ENCODE measurements at regions not wholly inside any gene's neighbourhood (a gene's known extent, or its start where the extent isn't known, plus 50 kb on each side); places are given as distances from the start of the nearest gene placed in this dataset.

DNA sequence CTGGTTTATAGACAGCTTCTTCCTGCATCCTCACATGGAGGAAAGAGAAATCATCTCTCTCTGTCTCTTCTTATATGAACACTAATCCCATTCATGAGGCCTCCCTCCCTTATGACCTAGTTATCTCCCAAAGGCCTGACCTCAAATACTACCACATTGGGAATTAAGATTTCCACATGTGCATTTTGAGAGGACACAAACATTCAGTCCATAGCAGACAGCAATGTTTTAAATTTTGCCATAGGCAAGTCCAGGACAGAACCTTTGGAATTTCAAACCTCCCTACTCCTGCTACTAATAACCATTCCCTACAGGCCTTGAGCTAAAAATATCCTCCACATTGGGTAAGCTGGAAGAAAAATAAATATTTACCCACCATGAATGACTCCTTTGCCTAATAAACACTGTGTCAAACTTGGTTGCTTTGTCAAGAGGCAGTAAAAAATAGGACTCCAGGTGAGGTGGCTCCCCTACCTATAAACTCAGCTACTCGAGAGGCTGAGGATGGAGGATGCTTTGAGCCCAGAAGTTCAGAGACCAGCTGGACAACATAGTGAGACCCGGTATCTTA lies 113.7 kb downstream of the ZNF281 start:
- no peaks in the 10 kb centered on the region for H3K36me3 Mint-ChIP-seq (ENCODE audit: unreplicated experiment)
- H3K9me3 Mint-ChIP-seq (ENCODE audit: unreplicated experiment), result peaks cover 2% of the 10 kb centered on the region
- H3K4me1 Mint-ChIP-seq (ENCODE audit: low read depth, unreplicated experiment), result peaks cover 12% of the 10 kb centered on the region
- peaks cover 5% of the 10 kb centered on the region for H3K27me3 Mint-ChIP-seq (ENCODE audit: unreplicated experiment)
- H3K4me3 Mint-ChIP-seq (ENCODE audit: unreplicated experiment), result no peak overlapping the region
- DNase-seq, result no peak
- TF ChIP-seq, protein P1, sequence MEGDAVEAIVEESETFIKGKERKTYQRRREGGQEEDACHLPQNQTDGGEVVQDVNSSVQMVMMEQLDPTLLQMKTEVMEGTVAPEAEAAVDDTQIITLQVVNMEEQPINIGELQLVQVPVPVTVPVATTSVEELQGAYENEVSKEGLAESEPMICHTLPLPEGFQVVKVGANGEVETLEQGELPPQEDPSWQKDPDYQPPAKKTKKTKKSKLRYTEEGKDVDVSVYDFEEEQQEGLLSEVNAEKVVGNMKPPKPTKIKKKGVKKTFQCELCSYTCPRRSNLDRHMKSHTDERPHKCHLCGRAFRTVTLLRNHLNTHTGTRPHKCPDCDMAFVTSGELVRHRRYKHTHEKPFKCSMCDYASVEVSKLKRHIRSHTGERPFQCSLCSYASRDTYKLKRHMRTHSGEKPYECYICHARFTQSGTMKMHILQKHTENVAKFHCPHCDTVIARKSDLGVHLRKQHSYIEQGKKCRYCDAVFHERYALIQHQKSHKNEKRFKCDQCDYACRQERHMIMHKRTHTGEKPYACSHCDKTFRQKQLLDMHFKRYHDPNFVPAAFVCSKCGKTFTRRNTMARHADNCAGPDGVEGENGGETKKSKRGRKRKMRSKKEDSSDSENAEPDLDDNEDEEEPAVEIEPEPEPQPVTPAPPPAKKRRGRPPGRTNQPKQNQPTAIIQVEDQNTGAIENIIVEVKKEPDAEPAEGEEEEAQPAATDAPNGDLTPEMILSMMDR (IDR thresholded peaks at IDR 0.05; ENCODE audit: partially characterized antibody, unreplicated experiment), result no peak
- H3K27ac Mint-ChIP-seq (ENCODE audit: unreplicated experiment), result no peak overlapping the region

DNA sequence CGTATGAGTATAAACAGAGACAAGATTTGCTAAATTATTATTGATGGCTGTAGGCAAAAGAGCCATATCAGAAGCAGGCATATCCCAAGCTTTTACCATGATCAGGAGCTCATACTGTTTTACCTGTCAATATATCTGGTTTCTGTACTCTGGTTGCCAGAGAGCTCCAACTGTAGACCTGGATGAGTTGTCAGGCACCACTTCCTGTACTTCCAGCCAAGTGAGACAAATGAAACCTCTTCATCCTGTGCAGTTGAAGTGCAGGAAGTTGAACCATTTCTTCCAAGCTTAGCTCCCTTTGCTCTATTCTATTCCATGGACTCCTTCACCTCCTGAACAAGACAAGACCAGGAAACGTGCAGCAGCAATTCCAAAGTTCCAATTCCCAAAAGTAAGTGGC lies 115.6 kb downstream of the ZNF281 start:
- Mint-ChIP-seq H3K36me3 (ENCODE audit: unreplicated experiment) (no peaks in the 10 kb centered on the region), H3K9me3 (ENCODE audit: unreplicated experiment) (peaks cover 2% of the 10 kb centered on the region), H3K27ac (ENCODE audit: unreplicated experiment) (no peak overlapping the region), H3K4me1 (ENCODE audit: low read depth, unreplicated experiment) (peaks cover 22% of the 10 kb centered on the region), H3K27me3 (ENCODE audit: unreplicated experiment) (peaks cover 5% of the 10 kb centered on the region), H3K4me3 (ENCODE audit: unreplicated experiment) (no peak overlapping the region)
- DNase-seq, result no peak
- TF ChIP-seq, protein P1 (IDR thresholded peaks at IDR 0.05; ENCODE audit: partially characterized antibody, unreplicated experiment), result no peak

DNA sequence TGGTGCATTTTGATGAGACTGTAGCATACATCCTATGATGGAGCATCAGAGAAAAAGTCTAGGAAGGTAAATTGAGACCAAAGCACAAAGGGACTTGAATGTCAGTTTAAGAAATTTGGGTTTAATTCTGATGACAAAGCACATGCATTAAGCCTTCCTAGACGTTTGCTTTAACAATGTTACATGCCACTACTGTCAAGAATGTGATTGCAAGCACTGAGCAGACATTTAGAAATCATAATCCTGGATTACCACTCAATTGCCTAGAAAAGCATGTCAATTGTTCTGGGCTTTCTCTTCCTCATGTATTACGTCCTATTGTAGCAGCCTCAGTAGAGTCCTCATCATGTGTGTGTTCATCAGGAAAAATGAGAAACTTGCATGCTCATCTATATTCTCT lies 117.1 kb downstream of the ZNF281 start:
- Mint-ChIP-seq H3K36me3 (ENCODE audit: unreplicated experiment) (no peaks in the 10 kb centered on the region), H3K9me3 (ENCODE audit: unreplicated experiment) (peaks cover 2% of the 10 kb centered on the region), H3K27me3 (ENCODE audit: unreplicated experiment) (peaks cover 5% of the 10 kb centered on the region), H3K4me1 (ENCODE audit: low read depth, unreplicated experiment) (peaks cover 22% of the 10 kb centered on the region), H3K27ac (ENCODE audit: unreplicated experiment) (peak overlapping the region; percentile 80), H3K4me3 (ENCODE audit: unreplicated experiment) (peak overlapping the region; percentile 31)
- no peak for DNase-seq
- TF ChIP-seq, protein P1 (IDR thresholded peaks at IDR 0.05; ENCODE audit: partially characterized antibody, unreplicated experiment), result no peak

DNA sequence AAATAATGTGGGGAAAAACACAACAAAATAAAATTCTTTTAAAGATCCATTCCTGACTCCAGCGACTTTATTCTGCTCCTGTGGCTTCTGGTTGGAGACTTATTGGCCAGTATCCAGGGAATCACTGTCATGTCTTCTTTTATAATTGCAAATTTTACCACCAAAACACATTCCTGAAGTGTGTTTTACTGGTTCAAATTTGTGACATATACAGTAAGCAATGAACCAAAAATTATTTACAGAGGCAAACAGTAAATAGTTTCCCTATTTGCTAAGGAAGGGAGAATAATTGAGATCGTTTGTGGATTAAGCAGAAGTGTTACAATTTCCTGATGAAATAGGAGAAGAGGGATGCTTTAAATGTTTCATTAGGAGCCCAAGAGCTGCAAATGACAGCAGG lies 118.7 kb downstream of the ZNF281 start:
- Mint-ChIP-seq H3K36me3 (ENCODE audit: unreplicated experiment) (no peaks in the 10 kb centered on the region), H3K27ac (ENCODE audit: unreplicated experiment) (no peak overlapping the region), H3K27me3 (ENCODE audit: unreplicated experiment) (no peaks in the 10 kb centered on the region), H3K9me3 (ENCODE audit: unreplicated experiment) (peaks cover 2% of the 10 kb centered on the region), H3K4me3 (ENCODE audit: unreplicated experiment) (no peak overlapping the region), H3K4me1 (ENCODE audit: low read depth, unreplicated experiment) (peaks cover 22% of the 10 kb centered on the region)
- DNase-seq, result no peak
- TF ChIP-seq, protein P1 (IDR thresholded peaks at IDR 0.05; ENCODE audit: partially characterized antibody, unreplicated experiment), result no peak

DNA sequence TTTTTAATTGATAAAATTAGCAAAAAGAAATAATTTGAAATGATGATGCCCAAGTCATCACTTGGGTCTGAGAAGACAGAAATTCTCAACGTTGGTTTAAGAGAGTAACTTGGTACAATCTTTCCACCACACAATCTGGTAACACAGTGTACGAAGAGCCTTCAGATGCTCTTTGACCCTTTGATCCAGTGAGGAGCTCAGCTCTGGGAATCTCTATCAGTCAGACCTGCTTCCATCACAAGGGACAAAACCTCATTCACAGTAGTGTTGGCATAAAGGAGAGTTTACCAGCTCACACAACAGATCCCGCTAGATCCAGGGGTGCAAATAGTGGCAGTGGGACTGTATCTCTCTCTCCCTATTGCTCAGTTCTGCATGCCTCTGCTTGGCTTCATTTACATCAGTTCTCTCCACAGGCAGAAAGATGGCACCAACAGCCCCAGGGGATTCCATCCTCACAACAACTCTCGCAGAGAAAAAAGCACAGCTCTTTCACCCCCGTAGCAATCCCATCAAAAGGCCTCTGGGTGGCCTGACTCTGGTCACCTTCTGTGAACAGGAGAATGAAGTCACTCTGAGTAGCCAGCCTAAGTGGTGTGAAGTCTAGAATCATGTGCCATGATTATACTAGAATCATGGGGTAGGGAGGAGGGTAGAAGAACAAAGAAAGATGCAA lies 119.7 kb downstream of the ZNF281 start:
- no peaks in the 10 kb centered on the region for H3K36me3 Mint-ChIP-seq (ENCODE audit: unreplicated experiment)
- H3K9me3 Mint-ChIP-seq (ENCODE audit: unreplicated experiment), result peaks cover 2% of the 10 kb centered on the region
- DNase-seq, result peak; percentile 60
- peaks cover 22% of the 10 kb centered on the region for H3K4me1 Mint-ChIP-seq (ENCODE audit: low read depth, unreplicated experiment)
- H3K27me3 Mint-ChIP-seq (ENCODE audit: unreplicated experiment), result peaks cover 2% of the 10 kb centered on the region
- TF ChIP-seq, protein P1 (IDR thresholded peaks at IDR 0.05; ENCODE audit: partially characterized antibody, unreplicated experiment), result no peak
- no peak overlapping the region for H3K4me3 Mint-ChIP-seq (ENCODE audit: unreplicated experiment)
- no peak overlapping the region for H3K27ac Mint-ChIP-seq (ENCODE audit: unreplicated experiment)
